Prostate gland (tissue), 2 donors: ENCODE measurements at regions not wholly inside any gene's neighbourhood (a gene's known extent, or its start where the extent isn't known, plus 50 kb on each side); places are given as distances from the start of the nearest gene placed in this dataset.

ENCODE experiments used
- DNase-seq: peaks from one replicate; pipeline ENCODE4 v3.0.0-alpha.2; 2019; ENCODE audit warnings: low spot score
- H3K27ac ChIP-seq, 2 donors: fragments of 200-600 bp; sonication (generic); 2 replicates each; pipeline ENCODE4 v1.5.1; 2017 to 2019
- H3K27me3 ChIP-seq: fragments of 200-600 bp; sonication (generic); replicated peaks from 2 replicates; pipeline ENCODE4 v1.5.1; 2019; ENCODE audit not compliant: insufficient read depth
- H3K36me3 ChIP-seq, 2 donors: fragments of 200-600 bp; sonication (generic); 1 replicate in 1 of 2; 2 replicates in 1 of 2; pipeline versions ENCODE4 v1.5.1 to v1.8.1; 2017 to 2019
- H3K4me1 ChIP-seq: fragments of 200-600 bp; sonication (generic); replicated peaks from 2 replicates; pipeline ENCODE4 v1.5.1; 2019
- H3K4me3 ChIP-seq, 2 donors: fragments of 200-600 bp; sonication (generic); 2 replicates each; pipeline ENCODE4 v1.5.1; 2017 to 2019
- H3K9me3 ChIP-seq: fragments of 200-600 bp; sonication (generic); 2 replicates; pipeline ENCODE4 v1.5.1; 2017
- POLR2A ChIP-seq: fragments of 450-650 bp; IDR thresholded peaks from one replicate; pipeline ENCODE4 v1.6.1; 2016; ENCODE audit warnings: antibody characterized with exemption, mild to moderate bottlenecking
- POLR2AphosphoS5 ChIP-seq: sonication (generic); formaldehyde crosslinking; IDR thresholded peaks from one replicate; pipeline ENCODE4 v1.6.1; 2017; ENCODE audit warnings: antibody characterized with exemption
- WGBS: methylation state at CpG from one replicate; pipeline ENCODE4 v1.1.5; 2018; 5-methylcytosine and 5-hydroxymethylcytosine counted together
- intact Hi-C: fragments of 100-400 bp; cut with DNase I; formaldehyde crosslinking; loops from one replicate; pipeline ENCODE4 v1.14.2; 2022
- TF ChIP-seq, protein P1 (sequence below), 4 experiments: fragments of 200-600 bp in 2 of 4; fragments of 450-650 bp in 2 of 4; sonication (generic) in 2 of 4; IDR thresholded peaks; 1 replicate in 3 of 4; 2 replicates in 1 of 4; pipeline ENCODE4 v1.5.1; 2016 to 2019; ENCODE audit warnings: antibody characterized with exemption in 4 of 4, mild to moderate bottlenecking in 2 of 4, moderate library complexity in 2 of 4

DNA sequence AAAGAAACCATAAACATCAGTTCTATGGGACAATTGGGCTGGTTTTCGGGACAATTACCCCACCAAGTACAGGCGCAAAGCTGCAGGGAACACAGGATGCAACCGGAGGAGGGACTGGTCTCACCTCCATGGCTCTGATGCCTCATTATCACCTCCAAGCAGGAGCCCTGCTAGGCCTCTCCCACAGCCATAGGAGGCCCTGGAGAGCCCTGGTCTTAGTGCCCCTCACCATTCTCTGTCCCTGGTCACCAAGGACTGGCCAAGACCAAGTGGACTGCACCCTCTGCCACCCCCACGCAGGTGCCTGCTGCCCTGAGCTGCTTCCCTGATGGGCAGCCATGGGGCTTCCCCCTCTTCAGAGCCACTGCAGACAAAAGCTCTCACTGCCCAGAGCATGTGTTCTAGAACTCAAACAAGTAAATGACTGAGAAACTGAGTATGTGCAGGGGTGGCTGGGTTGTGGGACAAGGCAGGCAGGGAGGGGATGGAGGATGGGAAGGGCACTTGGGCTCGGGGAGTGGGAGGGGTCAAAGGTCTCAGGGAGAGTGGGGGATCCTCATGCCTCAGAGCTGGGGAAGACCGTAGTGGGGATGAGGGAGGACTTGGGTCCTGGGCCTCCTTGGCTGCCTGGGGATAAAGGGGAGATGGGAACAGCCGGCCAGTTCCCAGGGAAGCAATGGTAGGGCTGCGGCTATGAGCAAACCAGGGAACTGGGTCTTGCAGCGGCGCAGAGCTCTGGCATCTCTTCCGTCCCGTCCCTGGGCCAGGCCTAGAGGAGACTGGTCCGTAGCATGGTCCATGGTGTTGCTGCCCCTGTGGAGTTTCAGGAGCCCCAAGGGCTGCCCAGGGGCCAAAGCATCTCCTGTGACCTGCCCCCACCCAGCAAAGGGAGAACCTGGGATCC, 435.1 kb downstream of the PREX1 start:
- H3K27ac ChIP-seq = no peak overlapping the region
- H3K4me3 ChIP-seq = no peak overlapping the region
- no peak for TF ChIP-seq POLR2A
- TF ChIP-seq, protein P1, sequence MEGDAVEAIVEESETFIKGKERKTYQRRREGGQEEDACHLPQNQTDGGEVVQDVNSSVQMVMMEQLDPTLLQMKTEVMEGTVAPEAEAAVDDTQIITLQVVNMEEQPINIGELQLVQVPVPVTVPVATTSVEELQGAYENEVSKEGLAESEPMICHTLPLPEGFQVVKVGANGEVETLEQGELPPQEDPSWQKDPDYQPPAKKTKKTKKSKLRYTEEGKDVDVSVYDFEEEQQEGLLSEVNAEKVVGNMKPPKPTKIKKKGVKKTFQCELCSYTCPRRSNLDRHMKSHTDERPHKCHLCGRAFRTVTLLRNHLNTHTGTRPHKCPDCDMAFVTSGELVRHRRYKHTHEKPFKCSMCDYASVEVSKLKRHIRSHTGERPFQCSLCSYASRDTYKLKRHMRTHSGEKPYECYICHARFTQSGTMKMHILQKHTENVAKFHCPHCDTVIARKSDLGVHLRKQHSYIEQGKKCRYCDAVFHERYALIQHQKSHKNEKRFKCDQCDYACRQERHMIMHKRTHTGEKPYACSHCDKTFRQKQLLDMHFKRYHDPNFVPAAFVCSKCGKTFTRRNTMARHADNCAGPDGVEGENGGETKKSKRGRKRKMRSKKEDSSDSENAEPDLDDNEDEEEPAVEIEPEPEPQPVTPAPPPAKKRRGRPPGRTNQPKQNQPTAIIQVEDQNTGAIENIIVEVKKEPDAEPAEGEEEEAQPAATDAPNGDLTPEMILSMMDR (IDR thresholded peaks at IDR 0.05) = no peak
- TF ChIP-seq POLR2AphosphoS5 = no peak
- WGBS = 92% methylated on average over 13 of the region's 13 CpGs
- H3K4me1 ChIP-seq = no peaks in the 10 kb centered on the region
- DNase-seq = no peak
- no peaks in the 10 kb centered on the region for H3K27me3 ChIP-seq
- no peaks in the 10 kb centered on the region for H3K36me3 ChIP-seq
- H3K9me3 ChIP-seq = no peaks in the 10 kb centered on the region
- intact Hi-C loops = no loop called here

DNA sequence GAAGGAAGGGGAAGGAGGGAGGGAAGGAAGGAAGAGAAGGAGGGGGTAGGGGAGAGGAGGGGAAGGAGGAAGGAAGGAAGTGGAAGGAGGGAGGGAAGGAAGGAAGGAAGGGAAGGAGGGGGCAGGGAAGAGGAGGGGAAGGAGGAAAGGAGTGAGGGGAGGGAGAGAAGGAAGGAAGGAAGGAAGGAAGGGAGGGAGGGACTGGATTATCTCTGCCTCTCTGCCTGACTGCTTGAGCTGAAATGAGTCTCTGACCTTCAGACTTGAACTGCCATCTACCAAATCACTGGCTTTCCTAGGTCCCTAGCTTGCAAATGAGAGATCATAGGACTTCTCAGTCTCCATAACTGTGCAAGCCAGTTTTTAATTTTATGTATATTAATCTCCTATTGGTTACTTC, 436.8 kb downstream of the PREX1 start:
- intact Hi-C loops = no loop called here
- Histone ChIP-seq H3K4me1 (no peaks in the 10 kb centered on the region), H3K9me3 (no peaks in the 10 kb centered on the region), H3K36me3 (no peaks in the 10 kb centered on the region), H3K4me3 (no peak overlapping the region), H3K27ac (no peak overlapping the region), H3K27me3 (no peaks in the 10 kb centered on the region)
- TF ChIP-seq POLR2AphosphoS5 = no peak
- TF ChIP-seq, protein P1 (IDR thresholded peaks at IDR 0.05) = no peak
- no peak for TF ChIP-seq POLR2A
- DNase-seq = no peak

DNA sequence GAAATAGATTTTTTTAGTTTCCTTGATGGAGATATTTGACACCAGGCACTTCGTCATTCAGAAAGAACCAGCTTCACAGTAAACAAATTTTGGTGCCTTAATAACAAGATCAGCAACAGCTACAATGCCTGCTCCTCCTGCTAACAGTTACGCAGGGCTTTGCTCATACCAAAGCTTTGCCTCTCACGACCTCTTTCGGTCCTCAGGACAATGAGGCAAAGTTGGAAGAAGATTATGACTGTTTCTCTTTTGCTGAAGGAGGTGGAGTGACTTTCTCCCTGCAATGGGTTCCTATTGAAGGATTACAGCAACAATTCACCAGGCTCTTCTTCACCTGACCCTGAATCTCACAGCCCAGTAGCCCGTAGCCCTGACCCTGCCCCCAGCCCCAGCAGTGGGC, 440.1 kb downstream of the PREX1 start:
- no peak overlapping the region for H3K4me3 ChIP-seq
- H3K9me3 ChIP-seq = no peaks in the 10 kb centered on the region
- no peaks in the 10 kb centered on the region for H3K27me3 ChIP-seq
- TF ChIP-seq POLR2AphosphoS5 = no peak
- TF ChIP-seq, protein P1 (IDR thresholded peaks at IDR 0.05) = no peak
- H3K36me3 ChIP-seq = no peaks in the 10 kb centered on the region
- intact Hi-C loops = no loop called here
- H3K27ac ChIP-seq = no peak overlapping the region
- no peaks in the 10 kb centered on the region for H3K4me1 ChIP-seq
- WGBS = 94% methylated on average over 5 of the region's 5 CpGs
- no peak for DNase-seq

DNA sequence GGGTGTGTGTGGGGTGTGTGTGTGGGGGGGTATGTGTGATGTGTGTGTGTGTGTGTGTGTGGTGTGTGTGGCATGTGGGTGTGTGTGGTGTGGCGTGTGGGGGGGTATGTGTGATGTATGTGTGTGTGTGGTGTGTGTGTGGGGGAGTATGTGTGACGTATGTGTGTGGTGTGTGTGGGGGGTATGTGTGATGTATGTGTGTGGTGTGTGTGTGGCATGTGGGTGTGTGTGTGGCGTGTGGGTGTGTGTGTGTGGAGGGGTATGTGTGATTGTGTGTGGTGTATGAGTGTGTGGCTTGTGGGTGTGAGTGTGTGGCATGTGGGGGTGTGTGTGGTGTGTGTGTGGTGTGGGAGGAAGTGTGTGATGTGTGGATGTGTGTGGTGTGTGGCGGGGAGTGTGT, 442.3 kb downstream of the PREX1 start:
- H3K36me3 ChIP-seq = no peaks in the 10 kb centered on the region

More for the DNA sequence above, 442.3 kb downstream of the PREX1 start:
- no peak overlapping the region for H3K27ac ChIP-seq
- no peaks in the 10 kb centered on the region for H3K9me3 ChIP-seq
- 93% methylated on average over 4 of the region's 4 CpGs for WGBS
- H3K27me3 ChIP-seq = no peaks in the 10 kb centered on the region
- H3K4me1 ChIP-seq = no peaks in the 10 kb centered on the region
- no peak for DNase-seq
- TF ChIP-seq, protein P1 (IDR thresholded peaks at IDR 0.05) = no peak
- no peak for TF ChIP-seq POLR2A
- TF ChIP-seq POLR2AphosphoS5 = no peak
- intact Hi-C loops = no loop called here
- no peak overlapping the region for H3K4me3 ChIP-seq
